HG02981 (cell line): ENCODE measurements at regions not wholly inside any gene's neighbourhood (a gene's known extent, or its start where the extent isn't known, plus 50 kb on each side); places are given as distances from the start of the nearest gene placed in this dataset.
"Not testable (repeated sequence)": the region's sequence is repeated elsewhere in the genome, so short reads cannot be mapped to it uniquely, and the experiment has no call there.

ENCODE experiments used
- ATAC-seq: cut with Tn5 transposase; IDR thresholded peaks from one replicate; pipeline ENCODE4 v1.9.1; 2021; ENCODE audit warnings: mild to moderate bottlenecking, moderate library complexity; ENCODE audit not compliant: unreplicated experiment

DNA sequence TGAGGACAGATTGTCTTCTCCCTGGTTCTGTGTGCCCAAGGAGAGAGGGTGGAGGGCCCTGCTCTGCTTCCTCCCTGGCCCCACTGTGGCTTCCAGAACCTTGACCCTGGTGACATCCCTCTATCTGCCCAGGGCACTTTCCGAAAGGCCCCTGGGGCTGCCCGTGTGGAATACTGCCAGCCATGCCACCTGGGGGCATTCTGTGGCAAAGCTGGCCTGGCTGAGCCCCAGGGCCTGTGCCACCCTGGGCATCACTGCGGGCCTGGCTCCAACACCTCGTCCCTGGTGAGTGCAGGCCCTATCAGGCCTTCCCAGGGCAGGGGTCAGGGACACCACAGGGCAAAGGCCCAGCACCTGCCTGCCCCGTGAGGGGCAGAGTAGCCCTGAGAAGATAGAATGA lies 123.7 kb upstream of the MTLN start:
- not testable (repeated sequence) for ATAC-seq

DNA sequence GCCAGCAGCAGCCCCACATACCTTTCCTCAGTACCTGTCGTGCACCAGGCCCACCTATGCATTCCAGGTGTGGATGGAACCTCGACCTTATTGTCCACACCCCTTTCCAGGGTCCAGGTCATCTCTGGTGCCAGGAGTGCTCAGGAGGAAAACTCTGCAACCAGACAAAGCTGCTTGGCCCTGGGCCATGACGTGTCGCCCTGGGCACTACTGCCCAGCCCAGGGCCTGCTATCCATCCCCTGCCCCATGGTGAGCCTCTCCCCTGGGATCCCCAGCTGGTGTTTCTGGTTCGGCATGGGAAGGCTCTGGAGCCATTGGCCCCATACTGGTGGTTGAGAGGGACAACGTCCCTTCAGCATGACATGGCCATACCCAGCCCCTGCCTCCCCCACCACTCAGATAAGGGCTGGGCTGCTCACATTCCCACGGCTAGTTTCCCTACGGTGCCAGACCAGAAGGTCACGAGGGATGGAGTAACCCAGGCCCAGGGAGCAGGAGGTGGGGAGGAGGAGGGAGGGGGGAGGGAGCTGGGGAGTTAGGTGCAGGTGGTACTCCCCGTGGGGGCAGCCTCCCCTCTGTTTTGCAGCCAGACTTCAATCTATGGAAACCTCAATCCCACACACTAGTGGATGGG lies 123.2 kb upstream of the MTLN start:
- ATAC-seq = not testable (repeated sequence)

DNA sequence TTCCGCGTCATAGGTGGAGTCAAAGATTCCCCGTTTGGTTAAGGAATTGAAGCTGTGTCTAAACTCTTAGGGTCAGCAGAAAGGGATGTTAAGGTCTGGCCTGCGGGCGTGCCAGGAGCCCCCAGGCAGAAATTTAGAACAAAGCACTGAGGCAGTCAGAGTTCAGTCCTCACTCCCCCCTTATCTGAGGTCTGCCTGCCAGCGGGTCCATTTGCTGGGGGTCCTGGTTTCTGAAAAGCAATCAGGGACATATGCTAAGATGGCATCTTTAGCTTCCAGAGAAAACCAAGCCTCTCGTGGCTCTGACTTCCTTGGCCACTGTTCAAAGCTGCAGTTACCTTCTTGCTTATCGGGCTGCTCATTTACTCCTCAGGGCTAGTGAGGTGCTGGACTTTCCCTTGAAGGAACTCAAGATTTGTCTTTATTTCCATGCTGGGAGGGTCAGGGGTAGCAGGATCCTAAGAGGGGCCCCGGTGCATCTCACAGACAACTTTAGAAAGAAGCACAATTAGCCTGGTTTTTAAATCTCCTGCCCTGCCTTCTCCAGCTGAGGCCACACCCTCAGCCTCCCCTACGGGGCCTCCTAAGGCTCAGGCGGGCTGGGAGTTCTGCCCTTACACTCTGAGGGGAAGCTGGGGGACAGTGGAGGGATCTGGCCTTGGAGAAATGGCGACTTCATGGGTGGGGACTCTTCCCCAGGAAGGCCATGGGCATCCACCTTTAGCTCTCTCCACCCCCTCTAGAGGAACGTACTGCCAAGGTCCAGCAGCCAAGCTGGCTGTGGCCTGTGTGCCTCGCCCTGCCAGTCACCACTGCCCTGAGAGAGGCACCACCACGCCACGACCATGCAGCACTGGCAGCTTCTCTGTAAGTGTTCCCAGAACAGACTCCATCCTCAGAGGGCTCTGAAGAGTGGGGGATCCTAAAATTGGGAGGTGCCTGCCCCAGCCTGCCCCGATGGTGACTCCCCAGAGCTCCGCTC lies 121.1 kb upstream of the MTLN start:
- ATAC-seq = not testable (repeated sequence)

DNA sequence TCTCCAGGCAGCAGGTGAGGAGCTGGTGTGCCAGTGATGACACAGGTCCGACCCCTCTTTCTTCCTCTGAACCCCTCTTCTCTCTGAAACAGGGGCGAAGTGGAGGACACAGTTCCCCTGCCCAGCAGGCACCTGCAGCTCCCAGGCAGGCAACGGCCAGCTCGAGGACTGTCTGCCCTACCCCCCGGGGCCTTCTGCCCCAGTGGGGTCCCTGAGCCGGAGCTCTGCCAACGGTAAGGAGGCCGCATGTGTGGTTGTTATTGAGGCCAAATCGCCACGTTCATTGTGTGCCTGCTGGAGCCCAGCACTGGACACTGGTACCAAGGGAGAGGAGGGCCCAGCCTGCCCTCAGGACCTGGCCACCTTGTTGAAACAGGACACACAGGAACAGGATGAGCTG lies 119.3 kb upstream of the MTLN start:
- not testable (repeated sequence) for ATAC-seq

DNA sequence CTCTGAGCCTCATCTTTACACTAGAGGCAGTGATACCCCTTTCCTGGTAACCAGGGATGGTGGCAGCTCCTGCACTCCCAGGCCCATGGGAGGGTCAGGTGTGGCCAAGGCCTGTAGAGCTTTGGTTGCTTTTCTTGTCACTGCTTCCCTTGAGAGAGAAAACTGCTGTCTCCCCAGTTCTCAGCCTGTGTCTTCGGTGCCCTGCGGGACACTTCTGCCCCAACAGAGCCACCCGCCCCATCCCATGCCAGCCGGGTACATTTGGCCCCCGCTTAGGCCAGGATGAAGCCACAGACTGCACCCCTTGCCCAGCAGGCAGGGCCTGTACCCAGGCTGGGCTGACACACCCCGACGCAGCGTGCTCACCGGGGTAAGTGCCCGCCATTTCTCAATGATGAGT lies 117.4 kb upstream of the MTLN start:
- not testable (repeated sequence) for ATAC-seq

DNA sequence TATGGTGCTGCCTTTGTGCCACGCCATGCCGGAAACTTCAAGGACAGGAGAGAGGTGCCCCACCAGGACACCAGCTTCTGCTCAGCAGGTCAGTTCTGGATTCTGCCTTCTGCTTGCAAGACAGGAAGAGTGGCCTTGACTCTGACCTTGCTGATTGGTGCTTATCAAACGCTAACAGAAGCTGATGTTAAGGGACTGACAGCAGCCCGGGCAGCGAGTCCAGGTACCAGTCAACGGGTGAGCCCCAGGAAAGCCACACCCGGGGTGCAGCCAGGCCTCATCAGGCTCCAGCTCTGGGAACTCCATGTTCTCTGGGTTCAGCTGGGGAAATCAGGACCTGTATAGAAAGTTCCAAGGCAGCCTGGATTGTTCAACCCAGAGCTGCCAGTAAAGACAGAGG lies 116.8 kb upstream of the MTLN start:
- not testable (repeated sequence) for ATAC-seq

DNA sequence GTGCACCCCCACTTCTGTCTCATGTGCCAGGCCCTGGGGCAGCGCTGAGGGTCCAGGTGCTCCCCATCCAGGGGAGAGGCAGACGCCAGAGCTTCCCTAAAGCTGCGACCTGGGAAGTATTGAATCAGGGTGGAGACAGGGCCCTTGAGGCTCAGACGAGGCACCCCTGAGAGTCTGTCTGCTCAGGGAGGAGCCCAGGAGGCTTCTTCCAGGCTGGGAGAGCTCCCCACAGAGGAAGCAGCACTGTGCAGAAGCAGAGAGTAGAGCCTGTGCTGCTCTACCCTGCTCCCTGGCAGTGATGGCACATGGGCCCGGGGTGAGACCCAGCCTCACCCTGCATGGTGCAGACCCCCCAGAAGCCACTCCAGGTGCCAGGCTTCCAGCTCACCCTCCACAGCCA lies 116.3 kb upstream of the MTLN start:
- ATAC-seq = not testable (repeated sequence)

DNA sequence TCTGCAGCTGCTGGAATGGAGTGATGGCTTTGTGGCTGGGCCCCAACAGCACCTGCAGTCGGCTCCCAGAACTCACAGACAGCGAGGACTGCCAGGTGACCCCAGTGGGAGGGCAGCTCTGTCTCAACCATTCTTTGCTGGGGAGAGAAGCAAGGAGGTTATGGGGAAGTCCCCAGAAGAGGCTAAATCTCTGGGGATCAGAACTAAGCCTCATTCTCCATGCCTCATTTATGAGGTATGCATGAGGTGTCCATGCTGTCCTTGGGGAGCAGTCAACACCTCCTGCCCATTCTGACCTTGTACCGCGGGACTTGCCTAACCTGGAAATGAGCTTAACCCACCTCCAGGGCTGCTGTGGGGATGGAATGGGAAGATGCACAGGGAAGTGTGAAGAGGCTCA lies 111.5 kb upstream of the MTLN start:
- not testable (repeated sequence) for ATAC-seq

DNA sequence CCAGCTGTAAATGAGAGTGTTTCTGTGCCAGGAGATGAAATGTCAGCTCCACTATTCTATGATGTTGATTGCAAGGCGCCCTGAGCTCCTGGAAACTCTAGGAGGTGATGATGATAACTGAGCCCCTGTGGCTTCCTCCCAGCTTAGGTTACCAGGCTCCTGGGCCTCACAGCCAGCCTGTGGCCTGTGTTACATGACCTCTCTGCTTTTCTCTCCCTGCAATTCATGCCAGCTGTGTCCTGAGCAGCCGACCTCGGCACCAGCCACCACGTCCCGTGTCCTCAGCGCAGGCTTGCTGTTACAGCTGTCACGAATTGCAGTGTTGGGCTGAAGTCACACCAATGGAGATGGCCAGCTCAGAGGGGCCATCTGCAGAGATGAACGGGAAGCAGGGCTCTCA lies 110.2 kb upstream of the MTLN start:
- not testable (repeated sequence) for ATAC-seq

DNA sequence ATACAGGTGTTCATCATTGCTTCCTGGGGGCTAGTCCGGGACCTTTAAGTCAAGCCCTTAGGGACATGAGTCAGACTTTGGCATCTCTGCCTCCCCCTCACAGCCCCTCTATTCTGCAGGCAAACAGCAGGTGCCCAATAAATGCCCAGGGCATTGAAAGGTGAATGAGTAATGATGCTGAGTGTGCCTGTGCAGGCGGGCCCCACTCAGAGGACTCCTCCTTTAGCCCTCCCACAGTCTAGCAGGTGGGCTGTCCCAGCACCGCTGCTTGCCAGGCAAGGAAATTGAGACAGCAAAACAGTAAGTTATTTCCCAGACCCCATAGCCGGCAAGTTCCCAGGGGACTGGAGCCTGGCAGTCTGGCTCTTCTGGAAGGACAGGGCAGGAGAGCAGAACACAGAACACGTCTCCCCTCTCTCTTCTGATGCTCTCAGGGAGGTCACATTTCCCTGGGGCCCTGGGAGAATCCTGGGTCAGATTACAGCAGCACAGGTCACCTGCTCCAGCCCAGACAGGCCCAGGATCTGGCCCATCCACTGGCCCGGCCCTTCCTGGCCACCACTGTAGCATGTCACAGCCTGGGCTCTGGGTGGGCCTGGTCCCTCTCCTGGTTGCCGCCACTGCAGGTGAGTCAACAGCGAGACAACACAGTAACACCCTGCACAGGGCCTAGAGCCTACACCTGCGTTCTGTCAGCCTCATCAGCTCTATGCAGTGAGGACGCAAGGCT lies 108.7 kb upstream of the MTLN start:
- ATAC-seq = not testable (repeated sequence)

DNA sequence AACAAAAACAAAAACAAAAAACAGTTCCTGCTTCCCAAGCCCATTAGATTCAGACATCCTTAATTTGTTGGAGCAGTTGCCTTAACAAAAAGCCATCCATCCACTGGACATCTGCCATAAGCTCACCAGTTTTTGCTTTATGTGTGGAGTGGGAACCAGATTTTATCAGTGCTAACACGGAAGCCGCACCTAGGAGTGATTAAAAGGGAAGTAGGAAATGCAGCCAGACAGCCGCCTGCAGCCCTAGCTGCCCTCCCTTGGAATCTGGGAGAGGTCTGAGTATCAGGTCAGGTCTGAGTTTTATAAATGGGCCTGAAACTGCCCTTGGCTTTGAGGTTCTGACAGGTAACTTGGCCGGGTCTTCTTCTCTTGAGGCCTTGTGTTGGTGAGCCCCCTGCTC lies 106.6 kb upstream of the MTLN start:
- ATAC-seq = not testable (repeated sequence)

DNA sequence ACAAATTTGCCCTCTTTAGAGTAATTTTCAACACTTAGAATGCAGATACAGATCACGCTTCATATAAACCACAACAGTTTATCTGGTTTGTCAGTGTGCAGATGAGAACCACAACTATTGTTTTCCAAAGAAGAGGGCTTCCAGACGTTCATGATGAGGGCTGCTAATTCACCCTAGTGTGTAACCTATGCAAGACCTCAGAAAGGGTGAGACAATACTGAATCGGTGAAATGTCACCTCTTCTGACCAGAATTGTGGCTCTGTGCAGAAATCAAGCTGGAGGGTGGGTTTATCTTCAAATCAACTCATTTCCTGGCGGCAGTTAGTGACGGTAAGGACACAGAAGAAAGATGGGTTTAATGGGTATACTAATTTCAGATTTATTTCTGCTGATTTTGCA lies 105.0 kb upstream of the MTLN start:
- ATAC-seq = not testable (repeated sequence)

DNA sequence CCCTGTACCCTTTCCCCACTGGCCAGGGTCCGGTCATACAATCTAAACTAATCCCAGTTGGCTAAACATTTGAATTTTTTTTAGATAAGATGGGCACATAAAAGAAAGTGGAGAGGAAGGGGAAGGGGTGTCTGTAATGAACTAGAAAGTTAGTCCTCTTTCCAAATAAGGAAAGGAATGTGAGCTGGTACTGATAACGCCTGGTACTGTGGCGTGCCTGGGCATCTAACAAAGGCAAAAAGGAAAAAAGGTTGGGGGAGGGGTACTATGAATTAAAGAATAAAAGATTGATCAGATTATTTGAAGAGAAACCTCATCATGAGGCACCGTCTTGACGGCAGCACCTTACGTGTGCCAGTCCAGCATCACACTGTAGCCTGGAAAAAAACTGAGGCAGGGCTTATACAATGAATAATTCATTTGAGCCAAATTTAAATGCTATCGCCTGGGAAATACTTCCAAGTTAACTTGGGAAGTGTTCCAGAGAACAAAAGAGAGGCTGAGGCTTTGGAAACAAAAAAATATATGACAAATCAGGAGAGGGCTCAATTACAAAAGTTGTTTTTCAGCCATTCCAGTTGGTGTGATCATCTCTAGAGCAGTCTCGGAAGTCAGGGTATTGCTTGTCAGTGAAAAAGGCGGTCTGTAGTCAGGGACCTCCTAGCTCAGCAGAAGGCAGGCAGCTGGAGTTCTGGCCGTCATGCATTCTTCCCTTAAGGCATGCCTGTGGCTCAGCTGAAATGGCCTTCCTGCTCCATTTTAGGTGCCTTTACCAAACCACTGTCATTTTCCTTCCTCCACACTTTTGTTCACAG lies 103.9 kb upstream of the MTLN start:
- ATAC-seq = not testable (repeated sequence)

DNA sequence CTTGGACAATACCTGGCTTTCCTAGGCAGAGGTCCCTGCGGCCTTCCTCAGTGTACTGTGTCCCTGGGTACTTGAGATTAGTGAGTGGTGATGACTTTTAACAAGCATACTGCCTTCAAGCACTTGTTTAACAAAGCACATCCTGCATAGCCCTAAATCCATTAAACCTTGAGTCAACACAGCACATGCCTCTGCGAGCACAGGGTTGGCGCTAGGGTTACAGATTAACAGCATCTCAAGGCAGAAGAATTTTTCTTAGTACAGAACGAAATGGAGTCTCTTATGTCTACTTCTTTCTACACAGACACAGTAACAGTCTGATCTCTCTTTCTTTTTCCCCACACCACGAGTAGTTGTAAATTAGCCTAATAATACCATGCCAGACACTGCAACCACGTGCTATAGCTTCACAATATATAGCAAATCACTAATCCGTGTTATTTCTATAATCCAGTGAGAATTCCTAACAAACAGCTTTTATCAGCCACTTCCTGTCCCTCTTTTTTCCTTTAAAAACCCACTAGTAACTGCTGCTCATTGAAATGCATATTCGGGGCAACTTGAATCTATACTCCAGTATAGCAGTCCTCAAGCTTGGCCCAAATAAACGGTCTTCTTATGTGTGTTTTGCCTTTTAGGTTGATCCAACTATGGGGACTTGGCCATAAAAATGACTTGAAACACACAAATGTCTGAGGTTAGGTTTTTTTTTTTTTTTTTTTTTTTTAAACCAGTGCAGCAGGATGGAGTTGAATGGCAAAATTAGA lies 102.9 kb upstream of the MTLN start:
- not testable (repeated sequence) for ATAC-seq

DNA sequence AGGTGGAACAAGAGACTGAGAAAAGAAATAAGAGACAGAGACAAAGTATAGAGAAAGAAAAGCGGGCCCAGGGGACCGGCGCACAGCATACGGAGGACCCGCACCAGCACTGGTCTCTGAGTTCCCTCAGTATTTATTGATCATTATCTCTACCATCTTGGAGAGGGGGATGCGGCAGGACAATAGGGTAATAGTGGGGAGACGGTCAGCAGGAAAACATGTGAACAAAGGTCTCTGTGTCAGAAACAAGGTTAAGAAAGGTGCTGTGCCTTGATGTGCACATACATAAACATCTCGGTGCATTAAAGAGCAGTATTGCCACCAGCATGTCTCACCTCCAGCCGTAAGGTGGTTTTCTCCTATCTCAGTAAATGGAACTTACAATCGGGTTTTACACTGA lies 102.1 kb upstream of the MTLN start:
- ATAC-seq = not testable (repeated sequence)

DNA sequence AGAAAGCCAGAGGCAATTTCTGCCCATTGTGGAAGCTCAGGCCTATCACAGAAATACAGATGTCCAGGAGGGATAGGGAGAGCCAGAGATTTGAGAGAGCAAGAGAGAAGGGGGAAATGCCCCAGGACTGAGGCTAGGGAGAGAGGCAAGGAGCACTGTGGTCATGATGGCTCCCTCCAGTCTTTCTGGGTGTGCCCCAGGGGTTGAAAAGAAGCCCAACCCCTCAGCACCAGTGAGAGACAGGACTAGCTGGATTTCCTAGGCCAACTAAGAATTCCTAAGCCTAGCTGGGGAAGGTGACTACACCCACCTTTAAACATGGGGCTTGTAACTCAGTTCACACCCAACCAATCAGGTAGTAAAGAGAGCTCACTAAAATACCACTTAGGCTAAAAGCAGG lies 100.7 kb upstream of the MTLN start:
- not testable (repeated sequence) for ATAC-seq

DNA sequence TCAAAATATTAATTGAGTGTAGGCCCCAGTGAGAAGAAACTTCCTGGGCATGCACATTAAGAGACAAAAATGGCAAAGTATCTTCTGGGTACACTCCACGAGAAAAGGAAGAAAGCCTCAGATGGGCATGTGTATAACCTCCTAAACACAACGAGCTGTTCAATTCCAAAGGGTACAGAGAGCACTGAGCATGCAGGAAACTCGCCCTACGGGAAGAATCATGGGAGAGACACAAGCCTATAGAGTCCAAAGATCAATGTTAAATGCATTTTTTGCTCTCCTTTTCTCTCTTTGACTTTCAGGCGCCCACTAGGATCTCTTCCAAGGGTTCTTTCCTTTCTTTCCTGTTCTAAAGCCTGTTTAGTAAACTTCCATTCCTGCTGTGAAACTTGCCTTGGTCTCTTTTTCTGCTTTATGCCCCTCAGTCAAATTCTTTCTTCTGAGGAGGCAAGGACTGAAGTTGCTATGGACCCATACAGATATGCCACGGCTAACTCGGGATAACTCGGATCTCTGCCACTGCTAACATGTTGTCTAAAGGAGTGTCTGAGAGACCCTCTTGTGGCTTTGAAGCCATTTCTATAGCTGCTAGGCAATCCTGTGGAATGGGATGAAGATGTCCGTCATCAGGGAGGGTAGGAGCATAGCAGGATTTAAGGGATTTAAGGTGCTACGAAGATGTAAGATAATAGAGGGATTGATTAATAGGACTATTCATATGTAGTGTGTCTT lies 99.5 kb upstream of the MTLN start:
- not testable (repeated sequence) for ATAC-seq

DNA sequence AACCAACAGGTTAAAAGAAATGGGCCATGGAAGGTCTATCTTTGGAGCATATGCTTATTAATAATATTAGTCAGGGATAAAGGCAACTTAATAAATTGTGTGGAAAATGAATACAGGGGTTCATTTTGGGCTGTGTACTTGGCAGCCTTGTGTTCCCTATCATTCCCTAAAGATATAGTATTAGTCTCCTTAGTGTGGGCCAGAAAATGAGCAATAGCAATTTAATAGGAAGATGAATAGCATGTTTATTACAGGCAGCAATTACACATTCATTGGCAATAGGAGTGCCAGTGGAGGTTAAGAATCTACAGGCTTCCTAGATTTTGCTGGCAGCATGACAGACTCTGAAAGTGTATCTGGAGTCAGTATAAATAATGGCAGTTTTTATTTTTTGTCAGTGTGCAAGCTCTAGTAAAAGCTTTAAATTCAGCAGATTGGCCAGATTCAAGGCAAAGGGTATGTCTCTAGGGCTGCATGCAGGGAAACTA lies 98.7 kb upstream of the MTLN start:
- not testable (repeated sequence) for ATAC-seq

DNA sequence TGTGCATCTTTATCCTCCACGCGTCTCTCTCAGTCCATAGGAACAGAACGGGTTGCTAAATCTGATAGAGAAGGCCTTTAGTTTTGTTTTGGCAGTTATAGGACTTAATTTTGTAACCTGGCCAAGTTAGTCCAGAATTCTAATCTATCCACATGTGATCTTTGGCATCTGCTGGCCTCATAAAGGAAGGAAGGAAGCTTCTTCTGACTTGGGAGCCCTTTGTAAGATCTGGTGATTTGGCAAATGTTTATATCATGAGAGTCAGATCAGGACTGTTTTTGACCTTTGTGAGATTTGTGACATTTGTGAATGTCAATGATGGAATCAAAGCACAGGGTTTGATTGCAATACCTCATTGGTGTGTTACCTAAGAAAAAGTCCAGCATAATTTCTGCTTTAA lies 96.4 kb upstream of the MTLN start:
- not testable (repeated sequence) for ATAC-seq
